GM18520 (cell line): ENCODE measurements at regions not wholly inside any gene's neighbourhood (a gene's known extent, or its start where the extent isn't known, plus 50 kb on each side); places are given as distances from the start of the nearest gene placed in this dataset.
"Not testable (repeated sequence)": the region's sequence is repeated elsewhere in the genome, so short reads cannot be mapped to it uniquely, and the experiment has no call there.

ENCODE experiments used
- ATAC-seq: cut with Tn5 transposase; IDR thresholded peaks from one replicate; pipeline ENCODE4 v1.9.1; 2021; ENCODE audit not compliant: unreplicated experiment

- no peak for ATAC-seq
Observed at GRCh38 chr2:226115832-226116200, 683.8 kb downstream of the IRS1 start.

- no peak for ATAC-seq
Observed at GRCh38 chr2:226115102-226115831, 684.4 kb downstream of the IRS1 start.

- no peak for ATAC-seq
Observed at GRCh38 chr2:226114436-226114835, 685.2 kb downstream of the IRS1 start.

GRCh38 chr2:226098861-226099745 lies 699.6 kb downstream of the NYAP2 start:
- no peak for ATAC-seq

DNA sequence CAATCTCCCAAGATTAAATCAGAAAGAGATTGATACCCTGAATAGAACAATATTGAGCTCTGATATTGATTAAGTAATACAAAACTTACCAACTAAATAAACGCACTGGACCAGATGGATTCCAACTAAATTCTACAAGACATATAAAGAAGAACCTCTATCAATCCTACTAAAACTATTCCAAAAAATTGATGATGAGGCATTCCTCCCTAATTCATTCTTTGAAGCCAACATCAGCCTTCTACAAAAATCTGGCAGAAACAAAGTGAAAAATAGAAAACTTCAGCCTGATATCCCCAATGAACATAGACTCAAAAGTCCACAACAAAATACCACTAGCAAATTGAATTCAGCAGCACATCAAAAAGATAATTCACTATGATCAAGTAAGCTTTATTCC lies 695.5 kb downstream of the NYAP2 start:
- ATAC-seq, result no peak

- no peak for ATAC-seq
Observed at GRCh38 chr2:226093364-226093763, 693.9 kb downstream of the NYAP2 start.

- no peak for ATAC-seq
Observed at GRCh38 chr2:226088366-226088674, 688.8 kb downstream of the NYAP2 start.

GRCh38 chr2:226087505-226088365 lies 688.2 kb downstream of the NYAP2 start:
- ATAC-seq, result no peak

GRCh38 chr2:226087051-226087450 lies 687.5 kb downstream of the NYAP2 start:
- no peak for ATAC-seq

GRCh38 chr2:226086190-226086589 lies 686.7 kb downstream of the NYAP2 start:
- no peak for ATAC-seq

GRCh38 chr2:226085425-226085824 lies 685.9 kb downstream of the NYAP2 start:
- not testable (repeated sequence) for ATAC-seq

DNA sequence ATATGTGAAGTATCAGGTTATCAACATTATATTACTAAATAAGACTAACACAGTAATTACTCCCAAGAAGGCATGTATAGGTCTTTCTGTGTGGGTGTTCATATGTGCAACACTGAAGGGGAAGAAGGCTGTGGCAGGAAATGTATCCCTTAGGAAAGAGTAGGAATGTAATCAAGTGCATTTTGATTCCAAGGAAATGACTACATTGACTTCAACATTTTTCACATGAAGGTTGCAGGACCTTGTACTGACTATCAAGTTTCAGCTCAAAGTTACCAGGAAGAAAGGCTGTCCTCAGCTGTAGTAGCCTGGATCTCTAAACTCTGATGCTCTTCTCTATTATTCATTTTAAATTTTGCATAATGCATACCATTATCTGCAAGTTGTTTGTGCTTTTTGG lies 680.8 kb downstream of the NYAP2 start:
- ATAC-seq, result no peak

DNA sequence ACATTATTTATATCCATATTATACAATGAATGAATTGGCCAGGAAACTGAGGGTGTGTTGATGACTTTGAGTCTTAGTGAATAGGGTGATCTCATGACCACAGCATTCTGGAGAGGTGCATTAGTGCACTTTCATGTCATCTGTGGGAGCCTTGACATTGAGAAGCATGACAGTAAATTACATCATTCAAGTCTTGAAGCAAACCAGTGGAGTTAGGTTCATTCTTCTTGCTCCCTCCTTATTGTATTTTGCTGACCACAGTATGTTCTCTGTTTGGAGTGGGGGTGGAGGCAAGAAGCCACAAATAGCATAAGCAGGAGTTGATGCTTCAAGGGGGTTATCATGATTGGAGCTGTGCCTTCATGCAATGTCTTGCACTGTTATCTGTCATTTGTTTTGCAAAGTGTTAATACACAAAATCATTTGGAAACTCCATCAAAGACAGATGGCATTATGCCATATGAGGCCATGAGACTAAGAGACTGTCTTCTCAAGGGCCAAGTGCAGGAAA lies 680.2 kb downstream of the NYAP2 start:
- ATAC-seq, result no peak

- ATAC-seq, result no peak
Observed at GRCh38 chr2:226079196-226079595, 679.7 kb downstream of the NYAP2 start.

DNA sequence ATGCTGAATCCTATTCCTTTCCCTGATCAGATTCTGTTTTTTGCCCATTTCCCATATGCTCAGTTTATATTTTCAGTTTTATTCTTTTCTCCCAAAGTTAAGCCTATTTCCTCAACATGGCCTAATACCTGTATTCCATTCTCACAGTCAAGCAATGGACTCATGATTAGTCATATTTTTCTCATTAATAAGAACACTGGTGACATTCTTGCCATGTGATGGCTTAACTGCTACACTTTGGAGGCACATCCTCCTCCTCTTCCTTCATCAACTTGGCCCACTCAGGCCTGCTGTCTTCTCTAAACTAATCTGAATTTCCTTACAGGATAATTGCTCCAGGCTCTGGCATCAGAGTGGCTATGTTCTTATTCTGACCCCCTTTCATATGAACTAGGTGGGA lies 679.2 kb downstream of the NYAP2 start:
- no peak for ATAC-seq

DNA sequence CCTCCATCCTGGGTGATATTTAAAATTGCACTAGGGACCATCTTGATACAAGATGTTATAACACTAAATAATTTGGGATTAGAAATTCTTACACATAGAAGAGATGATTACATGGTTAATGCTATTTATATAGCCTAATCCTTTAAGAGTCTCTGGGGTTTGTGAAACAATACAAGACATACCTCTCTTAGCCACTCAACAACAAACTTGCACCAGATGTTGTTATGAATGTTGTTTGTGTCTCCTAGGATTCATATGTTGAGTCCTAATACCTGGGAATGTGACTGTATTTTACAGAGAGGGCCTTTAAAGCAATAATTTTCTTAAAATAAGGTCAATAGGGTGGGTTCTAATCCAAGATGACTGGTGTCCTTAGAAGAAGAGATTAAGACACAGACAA lies 678.3 kb downstream of the NYAP2 start:
- ATAC-seq, result no peak

- ATAC-seq, result no peak
Observed at GRCh38 chr2:226077031-226077430, 677.5 kb downstream of the NYAP2 start.

DNA sequence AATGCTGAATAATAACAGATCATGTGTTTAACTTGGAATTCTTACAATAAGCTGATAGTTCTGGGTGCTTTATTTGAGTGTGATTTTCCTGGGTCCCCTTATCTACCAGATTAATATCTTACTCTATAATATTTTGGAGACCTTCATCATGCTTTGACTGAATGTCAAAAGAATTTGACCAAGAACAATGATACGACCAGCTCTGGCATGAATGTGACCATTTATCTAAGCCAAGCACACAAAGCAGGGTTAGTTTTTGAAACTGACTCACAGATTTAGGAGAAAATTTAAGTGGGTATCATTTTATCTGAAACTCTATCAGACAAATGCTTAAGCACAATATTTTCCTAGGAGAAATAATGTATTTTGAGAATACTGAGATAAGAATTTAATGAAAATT lies 677.0 kb downstream of the NYAP2 start:
- no peak for ATAC-seq

DNA sequence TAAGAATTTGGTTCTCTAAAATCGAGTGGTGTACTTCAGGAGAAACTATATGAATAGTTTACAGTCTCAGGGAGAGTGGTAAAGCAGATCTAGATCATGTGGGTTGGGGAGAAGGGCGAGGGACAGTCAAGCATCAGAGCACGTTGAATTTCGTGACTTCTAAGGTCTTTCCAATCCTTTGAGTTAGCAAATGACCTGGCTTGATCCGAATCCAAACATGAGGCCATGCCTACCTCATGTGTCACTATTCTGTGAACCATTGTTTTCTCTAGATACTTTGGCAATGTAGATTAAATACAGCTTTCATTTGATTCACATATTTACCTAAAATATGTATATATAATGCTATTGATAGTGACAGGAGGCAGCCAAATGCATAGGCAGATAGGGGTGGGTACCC lies 674.9 kb downstream of the NYAP2 start:
- no peak for ATAC-seq

GRCh38 chr2:226073496-226074160 lies 674.1 kb downstream of the NYAP2 start:
- no peak for ATAC-seq

DNA sequence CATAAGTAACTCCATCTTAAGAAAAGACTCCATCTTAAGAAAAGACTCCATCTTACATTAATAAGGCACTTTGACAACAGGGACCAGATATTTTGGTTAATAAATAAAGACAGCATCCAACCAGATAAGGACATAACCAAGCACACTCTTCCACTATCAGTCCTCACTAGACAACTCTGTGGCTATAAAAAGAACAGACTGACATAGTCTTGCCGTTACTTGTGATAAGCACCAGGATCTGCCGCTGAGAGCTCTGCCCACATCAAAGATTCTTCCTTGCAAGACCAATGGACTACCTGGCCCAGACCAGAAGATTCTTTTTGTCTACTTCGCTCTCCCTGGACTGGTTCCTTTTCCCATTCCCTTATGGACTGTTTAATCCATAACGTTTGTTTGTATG lies 667.4 kb downstream of the NYAP2 start:
- no peak for ATAC-seq
